ENCODE measurements at regions not wholly inside any gene's neighbourhood (a gene's known extent, or its start where the extent isn't known, plus 50 kb on each side); places are given as distances from the start of the nearest gene placed in this dataset.

- no peak overlapping the region for H3K9ac ChIP-seq (ENCODE audit: low read length)
- DNase-seq (no peak), ATAC-seq (ENCODE audit: low read depth) (no peak)
- H3K27me3 Mint-ChIP-seq: peaks cover 3% of the 10 kb centered on the region
- no peak overlapping the region for H3K4me2 ChIP-seq (replicated peaks; ENCODE audit: low read depth, low read length, poor library complexity, severe bottlenecking)
- no peaks in the 10 kb centered on the region for H3K36me3 ChIP-seq (replicated peaks in 1 of 2; ENCODE audit: control extremely low read depth in 1 of 2, control insufficient read depth in 1 of 2, extremely low read depth in 1 of 2, insufficient read depth in 2 of 2, low read length in 1 of 2)
- H3K27ac ChIP-seq (ENCODE audit: low read length in 2 of 2): no peak overlapping the region
- no peak for TF ChIP-seq EZH2 (IDR thresholded peaks at IDR 0.05; ENCODE audit: borderline replicate concordance, insufficient read depth, low read depth, low read length, poor library complexity, severe bottlenecking)
- TF ChIP-seq, protein P1, sequence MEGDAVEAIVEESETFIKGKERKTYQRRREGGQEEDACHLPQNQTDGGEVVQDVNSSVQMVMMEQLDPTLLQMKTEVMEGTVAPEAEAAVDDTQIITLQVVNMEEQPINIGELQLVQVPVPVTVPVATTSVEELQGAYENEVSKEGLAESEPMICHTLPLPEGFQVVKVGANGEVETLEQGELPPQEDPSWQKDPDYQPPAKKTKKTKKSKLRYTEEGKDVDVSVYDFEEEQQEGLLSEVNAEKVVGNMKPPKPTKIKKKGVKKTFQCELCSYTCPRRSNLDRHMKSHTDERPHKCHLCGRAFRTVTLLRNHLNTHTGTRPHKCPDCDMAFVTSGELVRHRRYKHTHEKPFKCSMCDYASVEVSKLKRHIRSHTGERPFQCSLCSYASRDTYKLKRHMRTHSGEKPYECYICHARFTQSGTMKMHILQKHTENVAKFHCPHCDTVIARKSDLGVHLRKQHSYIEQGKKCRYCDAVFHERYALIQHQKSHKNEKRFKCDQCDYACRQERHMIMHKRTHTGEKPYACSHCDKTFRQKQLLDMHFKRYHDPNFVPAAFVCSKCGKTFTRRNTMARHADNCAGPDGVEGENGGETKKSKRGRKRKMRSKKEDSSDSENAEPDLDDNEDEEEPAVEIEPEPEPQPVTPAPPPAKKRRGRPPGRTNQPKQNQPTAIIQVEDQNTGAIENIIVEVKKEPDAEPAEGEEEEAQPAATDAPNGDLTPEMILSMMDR (IDR thresholded peaks at IDR 0.05): no peak
- peaks cover 0 to 3% (median 0%) of the 10 kb centered on the region in 4 experiments for H3K27me3 ChIP-seq (replicated peaks in 1 of 4; ENCODE audit: control extremely low read depth in 1 of 4, control insufficient read depth in 3 of 4, insufficient read depth in 4 of 4, low read length in 3 of 4)
- H3K4me1 Mint-ChIP-seq: no peaks in the 10 kb centered on the region
- no peaks in the 10 kb centered on the region for H3K4me1 ChIP-seq (ENCODE audit: control insufficient read depth in 2 of 2, insufficient read depth in 2 of 2, low read length in 2 of 2)
- ChIA-PET CTCF (no interaction called here), POLR2A (no interaction called here)
- intact Hi-C loops (cut with micrococcal nuclease): no loop called here
- H4K20me1 ChIP-seq (ENCODE audit: control insufficient read depth, insufficient read depth, low read length, poor library complexity, severe bottlenecking): no peaks in the 10 kb centered on the region
- H3K4me3 Mint-ChIP-seq: no peak overlapping the region
- peaks cover 0 to 17% (median 0%) of the 10 kb centered on the region in 3 donors for H3K9me3 ChIP-seq (ENCODE audit: control extremely low read depth in 1 of 3, control insufficient read depth in 2 of 3, insufficient read depth in 1 of 3, low read length in 2 of 3)
- H3K27ac Mint-ChIP-seq: no peak overlapping the region
- H3K79me2 ChIP-seq (ENCODE audit: control insufficient read depth, insufficient read depth, low read length): no peaks in the 10 kb centered on the region
- no peak overlapping the region for H2AFZ ChIP-seq (ENCODE audit: insufficient read depth, low read depth, low read length, poor library complexity, severe bottlenecking)
- WGBS (ENCODE audit: insufficient coverage): 85% methylated on average over 15 of the region's 17 CpGs
- no peaks in the 10 kb centered on the region for H3K9me3 Mint-ChIP-seq (ENCODE audit: insufficient read depth)
- H3K4me3 ChIP-seq (ENCODE audit: control extremely low read depth in 1 of 5, extremely low read depth in 1 of 5, insufficient read depth in 1 of 5, low read depth in 2 of 5, low read length in 4 of 5): no peak overlapping the region
Measured at GRCh38 chr9:93898502-93899426, 56.4 kb downstream of the BARX1 start.

DNA sequence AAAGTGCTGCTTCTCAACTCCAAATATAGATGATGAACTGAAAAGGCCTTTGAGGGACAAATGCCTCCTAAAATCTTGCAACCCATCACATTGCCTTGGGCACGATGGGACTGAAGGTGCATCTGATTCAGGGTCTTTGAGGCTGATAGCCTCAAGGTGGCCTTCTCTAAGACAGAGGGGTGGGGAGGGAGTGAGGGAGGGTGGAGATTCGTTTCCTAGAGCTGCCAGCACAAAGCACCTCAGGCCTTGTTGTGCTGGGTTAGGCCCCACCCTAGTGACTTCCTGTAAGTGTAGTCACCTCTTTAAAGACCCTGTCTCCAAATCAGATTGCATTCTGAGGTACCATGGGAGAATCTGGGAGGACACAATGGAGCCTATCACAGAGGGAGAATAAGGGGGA lies 57.1 kb downstream of the BARX1 start:
- CTCF ChIA-PET: no interaction called here
- H3K4me3 ChIP-seq (ENCODE audit: control extremely low read depth in 1 of 5, extremely low read depth in 1 of 5, insufficient read depth in 1 of 5, low read depth in 2 of 5, low read length in 4 of 5): no peak overlapping the region
- intact Hi-C loops (cut with micrococcal nuclease): no loop called here
- TF ChIP-seq, protein P1 (IDR thresholded peaks at IDR 0.05): no peak
- TF ChIP-seq EZH2 (IDR thresholded peaks at IDR 0.05; ENCODE audit: borderline replicate concordance, insufficient read depth, low read depth, low read length, poor library complexity, severe bottlenecking): no peak
- H3K79me2 ChIP-seq (ENCODE audit: control insufficient read depth, insufficient read depth, low read length): no peaks in the 10 kb centered on the region
- Mint-ChIP-seq H3K4me1 (no peaks in the 10 kb centered on the region), H3K27ac (no peak overlapping the region), H3K4me3 (no peak overlapping the region), H3K27me3 (peaks cover 3% of the 10 kb centered on the region), H3K9me3 (ENCODE audit: insufficient read depth) (peaks cover under 1% of the 10 kb centered on the region)
- no peaks in the 10 kb centered on the region for H4K20me1 ChIP-seq (ENCODE audit: control insufficient read depth, insufficient read depth, low read length, poor library complexity, severe bottlenecking)
- ATAC-seq (ENCODE audit: low read depth) (no peak), DNase-seq (no peak)
- no peaks in the 10 kb centered on the region for H3K36me3 ChIP-seq (replicated peaks in 1 of 2; ENCODE audit: control extremely low read depth in 1 of 2, control insufficient read depth in 1 of 2, extremely low read depth in 1 of 2, insufficient read depth in 2 of 2, low read length in 1 of 2)
- H3K9me3 ChIP-seq (ENCODE audit: control extremely low read depth in 1 of 3, control insufficient read depth in 2 of 3, insufficient read depth in 1 of 3, low read length in 2 of 3): peaks cover 0 to 22% (median under 1%) of the 10 kb centered on the region in 3 donors
- H2AFZ ChIP-seq (ENCODE audit: insufficient read depth, low read depth, low read length, poor library complexity, severe bottlenecking): no peak overlapping the region
- H3K4me2 ChIP-seq (replicated peaks; ENCODE audit: low read depth, low read length, poor library complexity, severe bottlenecking): no peak overlapping the region
- WGBS (ENCODE audit: insufficient coverage): 33% methylated on average over 1 of the region's 2 CpGs
- POLR2A ChIA-PET: no interaction called here
- peaks cover 0 to 3% (median 0%) of the 10 kb centered on the region in 4 experiments for H3K27me3 ChIP-seq (replicated peaks in 1 of 4; ENCODE audit: control extremely low read depth in 1 of 4, control insufficient read depth in 3 of 4, insufficient read depth in 4 of 4, low read length in 3 of 4)
- H3K27ac ChIP-seq (ENCODE audit: low read length in 2 of 2): no peak overlapping the region
- H3K9ac ChIP-seq (ENCODE audit: low read length): no peak overlapping the region
- no peaks in the 10 kb centered on the region for H3K4me1 ChIP-seq (ENCODE audit: control insufficient read depth in 2 of 2, insufficient read depth in 2 of 2, low read length in 2 of 2)

Measured in B cell (primary cell).